H9 (cell line): ENCODE measurements at regions not wholly inside any gene's neighbourhood (a gene's known extent, or its start where the extent isn't known, plus 50 kb on each side); places are given as distances from the start of the nearest gene placed in this dataset.

Source experiments
- DNase-seq: peaks from one replicate; pipeline ENCODE4 v3.0.0-alpha.2; 2017
- H2AFZ ChIP-seq: one replicate; pipeline ENCODE4 v1.6.1; 2013; ENCODE audit warnings: mild to moderate bottlenecking, low read length, control low read depth, moderate library complexity
- H2AK5ac ChIP-seq: 2 replicates; pipeline ENCODE4 v1.6.1; 2013; ENCODE audit warnings: low read length, control low read depth, mixed read lengths; ENCODE audit not compliant: insufficient read length
- H2BK120ac ChIP-seq: one replicate; pipeline ENCODE4 v1.6.1; 2013; ENCODE audit warnings: low read depth, mild to moderate bottlenecking, low read length, control low read depth, inconsistent platforms; ENCODE audit not compliant: poor library complexity, severe bottlenecking
- H2BK12ac ChIP-seq: 2 replicates; pipeline ENCODE4 v1.6.1; 2013; ENCODE audit warnings: low read length, control low read depth, mixed read lengths, low read depth; ENCODE audit not compliant: insufficient read length
- H2BK15ac ChIP-seq: 2 replicates; pipeline ENCODE4 v1.6.1; 2013; ENCODE audit warnings: low read depth, low read length, control low read depth
- H2BK20ac ChIP-seq: one replicate; pipeline ENCODE4 v1.6.1; 2013; ENCODE audit warnings: low read depth, mild to moderate bottlenecking, low read length, control low read depth, inconsistent platforms; ENCODE audit not compliant: poor library complexity, severe bottlenecking
- H2BK5ac ChIP-seq: 2 replicates; pipeline ENCODE4 v1.6.1; 2013; ENCODE audit warnings: low read length, control low read depth, mixed read lengths; ENCODE audit not compliant: insufficient read length
- H3K14ac ChIP-seq: 2 replicates; pipeline ENCODE4 v1.6.1; 2013; ENCODE audit warnings: low read length, control low read depth; ENCODE audit not compliant: insufficient read depth
- H3K18ac ChIP-seq: 2 replicates; pipeline ENCODE4 v1.6.1; 2013; ENCODE audit warnings: low read depth, mild to moderate bottlenecking, mixed read lengths, low read length, control low read depth; ENCODE audit not compliant: insufficient read length
- H3K23ac ChIP-seq: 2 replicates; pipeline ENCODE4 v1.6.1; 2013; ENCODE audit warnings: low read length, control low read depth, mixed read lengths, low read depth; ENCODE audit not compliant: insufficient read length
- H3K23me2 ChIP-seq: 2 replicates; pipeline ENCODE4 v1.6.1; 2013; ENCODE audit warnings: low read depth, mild to moderate bottlenecking, mixed read lengths, low read length, control low read depth; ENCODE audit not compliant: insufficient read length, poor library complexity, severe bottlenecking
- H3K27ac ChIP-seq: 2 replicates; pipeline ENCODE4 v1.5.1; 2013; ENCODE audit warnings: low read length, control low read depth, mixed read lengths, low read depth; ENCODE audit not compliant: insufficient read length
- H3K27me3 ChIP-seq: 2 replicates; pipeline ENCODE4 v1.6.1; 2013; ENCODE audit warnings: low read length, control low read depth, inconsistent platforms; ENCODE audit not compliant: insufficient read depth
- H3K4ac ChIP-seq: 2 replicates; pipeline ENCODE4 v1.6.1; 2013; ENCODE audit warnings: low read depth, mild to moderate bottlenecking, control low read depth, inconsistent platforms, low read length, moderate library complexity
- H3K4me1 ChIP-seq: 2 replicates; pipeline ENCODE4 v1.6.1; 2013; ENCODE audit warnings: low read length, control low read depth, inconsistent platforms; ENCODE audit not compliant: insufficient read depth
- H3K4me2 ChIP-seq: 2 replicates; pipeline ENCODE4 v1.6.1; 2013; ENCODE audit warnings: low read length, control low read depth, mixed read lengths; ENCODE audit not compliant: insufficient read length, insufficient read depth
- H3K56ac ChIP-seq: 2 replicates; pipeline ENCODE4 v1.6.1; 2013; ENCODE audit warnings: low read depth, mild to moderate bottlenecking, mixed read lengths, low read length, control low read depth; ENCODE audit not compliant: insufficient read length
- H3K79me1 ChIP-seq: 2 replicates; pipeline ENCODE4 v1.6.1; 2013; ENCODE audit warnings: low read depth, mild to moderate bottlenecking, moderate library complexity, low read length, control low read depth, inconsistent platforms; ENCODE audit not compliant: insufficient read depth, poor library complexity, severe bottlenecking
- H3K79me2 ChIP-seq: 2 replicates; pipeline ENCODE4 v1.6.1; 2013; ENCODE audit warnings: low read length, control low read depth, inconsistent platforms; ENCODE audit not compliant: insufficient read depth
- H3K9ac ChIP-seq: 2 replicates; pipeline ENCODE4 v1.6.1; 2013; ENCODE audit warnings: low read length, control low read depth, mixed read lengths; ENCODE audit not compliant: insufficient read length; ENCODE audit errors: extremely low read depth
- H3K9me3 ChIP-seq: one replicate; pipeline ENCODE4 v1.6.1; 2013; ENCODE audit warnings: low read depth, low read length, inconsistent platforms; ENCODE audit not compliant: control insufficient read depth
- H3T11ph ChIP-seq: one replicate; pipeline ENCODE4 v1.6.1; 2013; ENCODE audit warnings: mild to moderate bottlenecking, low read length, control low read depth, inconsistent platforms
- H4K20me1 ChIP-seq: one replicate; pipeline ENCODE4 v1.6.1; 2013; ENCODE audit not compliant: control insufficient read depth, insufficient read length, insufficient read depth
- H4K5ac ChIP-seq: 2 replicates; pipeline ENCODE4 v1.6.1; 2013; ENCODE audit warnings: low read depth, mild to moderate bottlenecking, mixed read lengths, low read length, control low read depth; ENCODE audit not compliant: insufficient read length
- H4K8ac ChIP-seq: replicated peaks from 2 replicates; pipeline ENCODE4 v1.6.1; 2013; ENCODE audit warnings: low read length, control low read depth, mixed read lengths, low read depth; ENCODE audit not compliant: insufficient read length
- H4K91ac ChIP-seq: 2 replicates; pipeline ENCODE4 v1.6.1; 2013; ENCODE audit warnings: low read depth, mild to moderate bottlenecking, moderate library complexity, mixed read lengths, low read length, control low read depth; ENCODE audit not compliant: insufficient read length
- H3K27ac Mint-ChIP-seq, 3 experiments: 2 replicates in 2 of 3; 3 replicates in 1 of 3; pipeline ENCODE4 v1.8.0; 2020 to 2021; ENCODE audit warnings: mixed read lengths in 3 of 3, mild to moderate bottlenecking in 1 of 3, moderate library complexity in 1 of 3
- H3K27me3 Mint-ChIP-seq: 2 replicates; pipeline ENCODE4 v1.8.0; 2021; ENCODE audit warnings: low read depth, mild to moderate bottlenecking, moderate library complexity, mixed read lengths
- H3K36me3 Mint-ChIP-seq, 3 experiments: 2 replicates in 2 of 3; 3 replicates in 1 of 3; pipeline ENCODE4 v1.8.0; 2020 to 2021; ENCODE audit warnings: low read depth in 3 of 3, mixed read lengths in 3 of 3; ENCODE audit not compliant: insufficient read depth in 1 of 3
- H3K4me1 Mint-ChIP-seq, 2 experiments: 2 replicates each; pipeline ENCODE4 v1.8.0; 2020; ENCODE audit warnings: mixed read lengths in 2 of 2
- H3K4me3 Mint-ChIP-seq, 2 experiments: 2 replicates in 1 of 2; 3 replicates in 1 of 2; pipeline ENCODE4 v1.8.0; 2020 to 2021; ENCODE audit warnings: mild to moderate bottlenecking in 2 of 2, mixed read lengths in 2 of 2, moderate library complexity in 1 of 2
- H3K9me3 Mint-ChIP-seq, 2 experiments: 2 replicates in 1 of 2; 3 replicates in 1 of 2; pipeline ENCODE4 v1.8.0; 2020; ENCODE audit warnings: mild to moderate bottlenecking in 2 of 2, mixed read lengths in 2 of 2, moderate library complexity in 1 of 2
- WGBS: extraction: QIAGEN DNeasy Blood & Tissue Kit; methylation state at CpG from one replicate; pipeline ENCODE4 v1.1.7; 2013; ENCODE audit warnings: missing lambda C conversion rate, low lambda C conversion rate, mixed read lengths; ENCODE audit not compliant: insufficient read length; ENCODE audit errors: extremely low coverage; 5-methylcytosine and 5-hydroxymethylcytosine counted together
- TF ChIP-seq, protein P1 (sequence below): fragments of 200-600 bp; sonication (generic); conservative IDR thresholded peaks from 3 replicates; pipeline ENCODE4 v1.8.0; 2021; ENCODE audit warnings: antibody characterized with exemption, mild to moderate bottlenecking

DNA sequence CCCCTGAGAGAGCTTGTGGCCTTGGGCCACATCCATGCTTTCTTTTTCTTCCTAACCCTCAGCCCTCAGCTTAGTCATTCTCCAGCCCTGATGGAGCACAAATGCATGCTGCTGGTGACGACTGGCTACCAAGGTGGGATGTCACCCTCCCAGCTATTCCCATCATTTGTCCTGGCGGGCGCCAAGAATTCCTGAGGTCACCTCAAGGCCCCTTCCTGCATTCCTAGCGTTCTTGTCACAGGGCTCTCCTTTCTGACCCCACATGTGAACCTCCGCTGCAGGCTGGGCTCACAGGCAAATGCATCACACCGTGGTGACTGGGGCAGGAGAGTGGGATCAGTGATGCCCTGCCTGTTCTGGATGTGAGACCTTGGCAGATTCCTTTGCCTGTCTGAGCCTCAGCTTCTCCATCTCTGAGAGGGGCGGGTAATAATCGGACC lies 53.4 kb upstream of the IFFO2 start:
- Mint-ChIP-seq H3K4me1 (peaks cover 41 to 46% of the 10 kb centered on the region in 2 experiments), H3K36me3 (no peaks in the 10 kb centered on the region), H3K27me3 (peaks cover 11% of the 10 kb centered on the region), H3K9me3 (no peaks in the 10 kb centered on the region), H3K4me3 (no peak overlapping the region), H3K27ac (peak overlapping the region in 1 of 3 experiments; percentile 76; a peak in 1 of 7 replicates)
- no peak overlapping the region for H2BK120ac ChIP-seq
- DNase-seq = peak; percentile 83
- H2BK5ac ChIP-seq = no peak overlapping the region
- H3K56ac ChIP-seq = no peak overlapping the region
- H2BK20ac ChIP-seq = no peak overlapping the region
- no peak overlapping the region for H3K9ac ChIP-seq
- WGBS = no CpG with 5 or more reads among the region's 8 CpGs
- H2BK12ac ChIP-seq = no peak overlapping the region
- no peaks in the 10 kb centered on the region for H3K79me2 ChIP-seq
- H3K23ac ChIP-seq = no peak overlapping the region
- peaks cover 2% of the 10 kb centered on the region for H4K20me1 ChIP-seq
- H4K5ac ChIP-seq = no peak overlapping the region
- H3K14ac ChIP-seq = no peak overlapping the region; the same call in 1 of the 2 replicates
- no peaks in the 10 kb centered on the region for H3K9me3 ChIP-seq
- no peak overlapping the region for H2BK15ac ChIP-seq
- H3K27me3 ChIP-seq = no peaks in the 10 kb centered on the region
- H4K8ac ChIP-seq = no peak overlapping the region
- H2AK5ac ChIP-seq = no peak overlapping the region
- no peak overlapping the region for H2AFZ ChIP-seq
- H3K23me2 ChIP-seq = no peaks in the 10 kb centered on the region
- H3K18ac ChIP-seq = no peak overlapping the region
- no peaks in the 10 kb centered on the region for H3K79me1 ChIP-seq
- no peak overlapping the region for H3K4ac ChIP-seq
- H3K4me1 ChIP-seq = peaks cover 4% of the 10 kb centered on the region; the same call in 1 of the 2 replicates
- H3K27ac ChIP-seq = no peak overlapping the region
- H4K91ac ChIP-seq = peak overlapping the region; percentile 74
- TF ChIP-seq, protein P1, sequence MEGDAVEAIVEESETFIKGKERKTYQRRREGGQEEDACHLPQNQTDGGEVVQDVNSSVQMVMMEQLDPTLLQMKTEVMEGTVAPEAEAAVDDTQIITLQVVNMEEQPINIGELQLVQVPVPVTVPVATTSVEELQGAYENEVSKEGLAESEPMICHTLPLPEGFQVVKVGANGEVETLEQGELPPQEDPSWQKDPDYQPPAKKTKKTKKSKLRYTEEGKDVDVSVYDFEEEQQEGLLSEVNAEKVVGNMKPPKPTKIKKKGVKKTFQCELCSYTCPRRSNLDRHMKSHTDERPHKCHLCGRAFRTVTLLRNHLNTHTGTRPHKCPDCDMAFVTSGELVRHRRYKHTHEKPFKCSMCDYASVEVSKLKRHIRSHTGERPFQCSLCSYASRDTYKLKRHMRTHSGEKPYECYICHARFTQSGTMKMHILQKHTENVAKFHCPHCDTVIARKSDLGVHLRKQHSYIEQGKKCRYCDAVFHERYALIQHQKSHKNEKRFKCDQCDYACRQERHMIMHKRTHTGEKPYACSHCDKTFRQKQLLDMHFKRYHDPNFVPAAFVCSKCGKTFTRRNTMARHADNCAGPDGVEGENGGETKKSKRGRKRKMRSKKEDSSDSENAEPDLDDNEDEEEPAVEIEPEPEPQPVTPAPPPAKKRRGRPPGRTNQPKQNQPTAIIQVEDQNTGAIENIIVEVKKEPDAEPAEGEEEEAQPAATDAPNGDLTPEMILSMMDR = no peak
- no peak overlapping the region for H3T11ph ChIP-seq
- H3K4me2 ChIP-seq = no peak overlapping the region
